Mucosa of gallbladder (tissue), 1 donor: ENCODE measurements at regions not wholly inside any gene's neighbourhood (a gene's known extent, or its start where the extent isn't known, plus 50 kb on each side); places are given as distances from the start of the nearest gene placed in this dataset.

Source experiments
- DNase-seq: peaks from one replicate; pipeline ENCODE4 v3.0.0-alpha.2; 2020; ENCODE audit warnings: low spot score
- donor health status: DM: no; HTN: no; CAD: no.

GRCh38 chr7:33701189-33701740 lies 204.1 kb upstream of the BMPER start:
- no peak for DNase-seq

- no peak for DNase-seq
Observed at GRCh38 chr7:33701927-33702326, 203.4 kb upstream of the BMPER start.

GRCh38 chr7:33702514-33703054 lies 202.8 kb upstream of the BMPER start:
- DNase-seq = no peak

DNA sequence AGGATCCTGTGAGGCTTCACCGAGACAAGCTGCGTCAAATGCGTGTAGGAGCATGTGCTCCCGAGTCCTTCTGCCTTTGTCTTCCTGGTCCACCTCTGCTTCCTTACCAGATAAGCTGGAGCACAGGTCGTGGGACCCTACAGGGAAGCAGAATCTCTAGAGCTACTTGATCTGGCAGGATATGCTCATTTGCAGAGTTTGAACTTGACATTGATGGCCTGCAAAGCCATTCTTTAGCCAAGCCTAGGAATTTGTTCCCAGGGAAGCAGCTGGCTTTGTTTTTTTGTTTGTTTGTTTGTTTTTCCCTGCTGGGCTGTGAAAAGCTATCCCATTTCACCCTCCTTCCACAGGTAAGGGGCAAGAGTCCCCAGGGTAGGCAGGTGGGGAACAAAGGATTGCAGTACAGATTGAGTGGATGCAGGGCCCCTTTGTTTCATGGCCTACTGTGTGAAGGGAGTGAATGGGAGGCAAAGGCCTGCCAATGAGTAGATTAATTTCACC lies 200.0 kb upstream of the BMPER start:
- no peak for DNase-seq

- DNase-seq = no peak
Observed at GRCh38 chr7:33706186-33706585, 199.2 kb upstream of the BMPER start.

- DNase-seq = no peak
Observed at GRCh38 chr7:33706771-33707200, 198.6 kb upstream of the BMPER start.

DNA sequence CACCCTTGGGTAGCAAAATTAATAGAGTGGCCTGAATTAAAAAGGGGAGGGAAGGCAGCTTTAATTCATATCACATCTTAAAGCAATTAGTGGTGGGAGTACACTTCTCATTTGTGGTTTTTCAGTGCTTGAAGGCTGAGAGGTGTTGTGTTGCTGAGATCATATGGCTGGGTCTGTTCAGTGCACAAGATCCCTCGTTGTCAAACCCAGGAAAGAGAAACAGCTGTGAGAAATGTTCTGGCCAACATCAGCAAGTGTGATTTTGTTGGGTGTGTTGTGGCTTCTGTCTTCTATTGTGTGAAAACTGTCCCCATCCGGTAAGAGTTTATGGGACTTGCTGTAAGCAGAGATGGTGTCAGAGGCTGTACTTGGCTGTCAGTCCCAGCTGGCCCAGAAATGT lies 197.9 kb upstream of the BMPER start:
- DNase-seq = no peak

GRCh38 chr7:33710608-33711007 lies 194.7 kb upstream of the BMPER start:
- DNase-seq = no peak

DNA sequence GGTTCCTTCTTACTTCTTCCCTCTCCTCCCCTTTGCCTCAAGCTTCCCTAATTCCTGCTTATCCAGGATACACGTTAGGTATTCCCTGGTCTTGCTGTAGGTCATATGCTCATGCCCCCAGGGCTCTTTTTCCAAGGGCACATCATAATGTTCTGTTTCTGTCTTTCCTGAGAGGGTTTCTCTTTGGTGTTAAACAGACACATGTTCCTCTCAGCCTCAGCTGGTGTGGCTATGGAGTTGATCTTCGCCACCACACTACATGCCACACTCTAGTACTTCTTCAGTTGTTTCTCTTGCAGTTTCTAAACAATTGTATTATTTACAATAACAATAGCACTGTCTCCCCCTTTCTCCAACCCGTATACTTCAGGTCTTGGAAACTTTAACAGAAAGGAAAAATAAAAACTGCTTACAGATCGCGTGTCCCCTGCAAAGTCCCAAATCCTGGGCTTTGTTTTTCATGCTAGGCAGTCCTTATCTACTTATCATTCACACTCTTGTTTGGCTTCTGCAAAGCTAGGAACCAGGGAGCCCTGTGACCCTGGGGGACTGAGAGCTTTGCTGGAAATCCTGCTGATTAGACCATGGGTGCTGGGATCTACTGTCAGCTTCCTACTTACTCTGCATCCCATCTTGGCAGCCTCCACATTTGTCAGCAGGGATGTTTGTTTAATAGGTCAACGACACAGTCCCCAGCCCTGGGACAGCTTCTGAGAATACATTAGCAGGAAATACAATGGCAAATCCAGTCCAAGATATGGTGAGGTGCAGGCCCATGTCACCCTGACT lies 193.9 kb upstream of the BMPER start:
- DNase-seq = no peak

- DNase-seq = no peak
Observed at GRCh38 chr7:33712020-33712414, 193.3 kb upstream of the BMPER start.

- DNase-seq = no peak
Observed at GRCh38 chr7:33714208-33714607, 191.1 kb upstream of the BMPER start.

- no peak for DNase-seq
Observed at GRCh38 chr7:33716581-33717477, 188.5 kb upstream of the BMPER start.

DNA sequence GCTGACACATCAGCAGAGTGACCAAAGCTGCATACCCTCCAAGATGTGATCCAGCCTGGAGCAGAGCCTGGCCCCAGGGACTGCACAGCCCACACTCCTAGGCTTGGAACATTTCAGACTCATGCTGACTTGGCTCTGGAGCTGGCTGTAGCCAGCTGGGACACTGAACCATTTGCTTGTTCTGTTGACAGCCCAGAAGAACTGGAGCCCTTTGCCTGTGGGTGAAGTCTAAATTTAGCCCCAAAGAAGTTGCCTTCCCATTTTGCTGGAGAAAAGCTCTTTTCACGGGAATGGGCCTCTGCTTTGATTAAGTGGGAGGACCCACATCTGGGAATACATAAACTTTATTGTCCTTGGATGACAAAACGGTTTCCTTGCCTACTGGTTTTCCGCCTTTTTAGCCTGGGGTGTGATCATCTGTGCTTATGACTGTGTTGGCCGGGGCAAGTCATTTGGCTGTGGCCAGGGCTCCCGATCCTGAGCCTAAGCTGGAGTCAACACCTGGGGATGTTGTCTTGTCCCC lies 186.2 kb upstream of the BMPER start:
- DNase-seq = peak; percentile 26

GRCh38 chr7:33720139-33720538 lies 185.2 kb upstream of the BMPER start:
- DNase-seq = no peak

GRCh38 chr7:33720870-33721269 lies 184.5 kb upstream of the BMPER start:
- no peak for DNase-seq

- DNase-seq = no peak
Observed at GRCh38 chr7:33721895-33722294, 183.4 kb upstream of the BMPER start.

DNA sequence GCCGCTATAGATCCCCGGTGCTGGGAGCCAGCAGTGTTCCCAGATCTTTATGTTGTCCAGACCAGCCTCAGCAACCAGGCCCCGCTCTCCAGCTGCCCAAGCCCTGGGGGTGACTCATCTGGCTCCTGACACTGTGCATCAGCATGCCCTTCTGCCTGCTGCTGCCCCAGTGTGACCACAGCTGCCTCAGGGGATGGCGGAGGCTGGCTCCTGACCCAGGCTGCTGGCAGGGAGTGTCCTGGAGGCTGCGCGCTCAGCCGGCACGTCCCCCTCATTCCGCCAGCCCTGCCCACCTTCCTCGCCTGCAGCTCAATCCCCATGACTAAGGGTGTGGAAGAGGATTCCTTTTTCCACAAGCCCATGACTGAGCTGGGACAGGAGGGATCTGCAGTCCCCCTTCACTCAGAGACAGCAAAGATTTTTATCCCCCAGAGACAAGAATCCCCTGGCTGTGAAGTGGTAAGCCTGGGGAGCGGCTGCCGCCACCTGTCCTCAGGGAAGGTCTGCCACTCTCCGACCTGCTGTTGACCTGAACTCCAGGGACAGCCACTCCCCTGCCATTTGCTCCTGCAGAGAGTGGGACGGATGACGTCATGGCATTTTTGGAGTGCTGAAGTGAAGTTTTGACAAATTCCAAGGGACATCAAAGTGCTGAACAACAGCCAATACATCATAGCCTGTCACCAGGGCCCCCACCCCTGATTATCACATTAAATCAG lies 182.8 kb upstream of the BMPER start:
- DNase-seq = no peak

- no peak for DNase-seq
Observed at GRCh38 chr7:33724201-33724600, 181.1 kb upstream of the BMPER start.

- DNase-seq = no peak
Observed at GRCh38 chr7:33725111-33726025, 180.0 kb upstream of the BMPER start.

DNA sequence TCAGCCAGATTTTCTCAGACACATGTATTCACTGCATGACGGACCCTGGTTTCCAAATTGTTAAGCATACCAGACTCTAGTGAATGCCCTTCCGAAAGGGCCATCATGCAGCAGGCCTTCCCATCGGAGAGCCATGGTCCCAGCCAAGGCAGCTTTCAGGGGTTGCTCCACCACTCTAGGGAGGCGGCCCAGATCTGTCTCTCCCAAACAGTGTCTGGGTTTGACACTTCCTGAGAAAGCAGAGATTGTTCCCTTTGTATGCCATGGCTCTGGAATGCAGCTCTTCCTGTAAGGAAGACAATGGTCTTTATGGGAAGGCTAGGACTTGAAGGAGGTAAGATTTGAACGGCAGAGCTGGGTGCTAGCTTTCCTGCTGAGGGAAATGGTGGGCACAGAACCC lies 178.8 kb upstream of the BMPER start:
- no peak for DNase-seq
